ENCODE measurements at regions not wholly inside any gene's neighbourhood (a gene's known extent, or its start where the extent isn't known, plus 50 kb on each side); places are given as distances from the start of the nearest gene placed in this dataset.

- DNase-seq = no peak
Observed at GRCh38 chr10:78301481-78301880, 267.8 kb downstream of the RPS24 start.

- peak; percentile 20 for DNase-seq
Observed at GRCh38 chr10:78301891-78302738, 268.5 kb downstream of the RPS24 start.

- no peak for DNase-seq
Observed at GRCh38 chr10:78302739-78302988, 269.0 kb downstream of the RPS24 start.

GRCh38 chr10:78302989-78303854, 269.6 kb downstream of the RPS24 start:
- DNase-seq = peak; percentile 94

GRCh38 chr10:78304091-78305045, 270.7 kb downstream of the RPS24 start:
- DNase-seq = no peak

GRCh38 chr10:78305311-78305710, 271.6 kb downstream of the RPS24 start:
- DNase-seq = no peak

- DNase-seq = no peak
Observed at GRCh38 chr10:78306358-78306757, 272.7 kb downstream of the RPS24 start.

- no peak for DNase-seq
Observed at GRCh38 chr10:78307576-78307975, 273.9 kb downstream of the RPS24 start.

GRCh38 chr10:78309536-78310237, 276.0 kb downstream of the RPS24 start:
- no peak for DNase-seq

GRCh38 chr10:78310481-78311080, 276.9 kb downstream of the RPS24 start:
- DNase-seq = no peak

- DNase-seq = no peak
Observed at GRCh38 chr10:78312197-78313047, 278.8 kb downstream of the RPS24 start.

- no peak for DNase-seq
Observed at GRCh38 chr10:78313048-78313381, 279.4 kb downstream of the RPS24 start.

GRCh38 chr10:78313636-78314035, 280.0 kb downstream of the RPS24 start:
- DNase-seq = no peak

GRCh38 chr10:78314651-78315050, 281.0 kb downstream of the RPS24 start:
- no peak for DNase-seq

- no peak for DNase-seq
Observed at GRCh38 chr10:78316451-78316931, 282.8 kb downstream of the RPS24 start.

- DNase-seq = no peak
Observed at GRCh38 chr10:78318305-78318704, 284.6 kb downstream of the RPS24 start.

- DNase-seq = no peak
Observed at GRCh38 chr10:78319371-78319770, 285.7 kb downstream of the RPS24 start.

GRCh38 chr10:78319841-78320240, 286.2 kb downstream of the RPS24 start:
- DNase-seq = no peak

GRCh38 chr10:78320506-78320905, 286.8 kb downstream of the RPS24 start:
- no peak for DNase-seq

GRCh38 chr10:78321000-78321399, 287.3 kb downstream of the RPS24 start:
- DNase-seq = no peak

GRCh38 chr10:78321500-78321899, 287.8 kb downstream of the RPS24 start:
- DNase-seq = no peak

All from hematopoietic multipotent progenitor cell treated with erythropoietin and hydrocortisone succinate and interleukin-3 and kit ligand, for 6 days (in vitro differentiated cells).